Type B pancreatic cell (in vitro differentiated cells): ENCODE measurements at regions not wholly inside any gene's neighbourhood (a gene's known extent, or its start where the extent isn't known, plus 50 kb on each side); places are given as distances from the start of the nearest gene placed in this dataset.

Source experiments
- DNase-seq: peaks from one replicate; pipeline ENCODE4 v3.0.0; 2021; ENCODE audit warnings: mixed read lengths; ENCODE audit not compliant: unreplicated experiment; ENCODE audit errors: extremely low spot score
- H3K27ac Mint-ChIP-seq: 2 replicates; pipeline ENCODE4 v1.8.0; 2021; ENCODE audit warnings: mild to moderate bottlenecking, mixed read lengths
- H3K27me3 Mint-ChIP-seq: 2 replicates; pipeline ENCODE4 v1.8.0; 2021; ENCODE audit warnings: mixed read lengths
- H3K36me3 Mint-ChIP-seq: 2 replicates; pipeline ENCODE4 v1.8.0; 2021; ENCODE audit warnings: mixed read lengths
- H3K4me1 Mint-ChIP-seq: one replicate; pipeline ENCODE4 v1.8.0; 2021; ENCODE audit warnings: mixed read lengths; ENCODE audit not compliant: unreplicated experiment
- H3K4me3 Mint-ChIP-seq: 2 replicates; pipeline ENCODE4 v1.8.0; 2021; ENCODE audit warnings: mild to moderate bottlenecking, mixed read lengths
- H3K9me3 Mint-ChIP-seq: 2 replicates; pipeline ENCODE4 v1.8.0; 2021; ENCODE audit warnings: mixed read lengths
- TF ChIP-seq, protein P1 (sequence below): fragments of 200-600 bp; sonication (generic); conservative IDR thresholded peaks from 2 replicates; pipeline ENCODE4 v1.5.0; 2021; ENCODE audit warnings: antibody characterized with exemption, mild to moderate bottlenecking

DNA sequence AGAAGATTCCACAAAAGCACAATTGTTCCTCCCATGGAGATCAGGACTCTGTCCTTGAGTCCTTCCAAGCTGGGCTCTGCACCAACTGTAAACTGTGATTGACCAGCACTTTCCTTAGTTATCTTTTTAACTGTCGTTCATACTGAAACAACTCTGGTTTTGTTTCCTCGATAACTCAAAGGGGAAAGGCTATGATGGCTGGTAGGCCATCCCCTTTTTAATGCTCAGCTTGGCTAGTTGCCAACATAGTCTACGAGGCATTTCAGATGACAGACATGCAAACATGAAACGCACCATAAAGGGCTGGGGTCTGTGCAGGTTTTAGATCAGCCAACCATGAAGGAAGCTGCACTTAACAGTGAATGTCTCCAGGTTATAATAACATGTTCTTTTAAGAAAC lies 497.1 kb upstream of the ARID1B start:
- Mint-ChIP-seq H3K4me1 (peaks cover 22% of the 10 kb centered on the region), H3K9me3 (peaks cover 5% of the 10 kb centered on the region), H3K36me3 (no peaks in the 10 kb centered on the region), H3K27ac (no peak overlapping the region), H3K27me3 (no peaks in the 10 kb centered on the region), H3K4me3 (no peak overlapping the region)
- TF ChIP-seq, protein P1, sequence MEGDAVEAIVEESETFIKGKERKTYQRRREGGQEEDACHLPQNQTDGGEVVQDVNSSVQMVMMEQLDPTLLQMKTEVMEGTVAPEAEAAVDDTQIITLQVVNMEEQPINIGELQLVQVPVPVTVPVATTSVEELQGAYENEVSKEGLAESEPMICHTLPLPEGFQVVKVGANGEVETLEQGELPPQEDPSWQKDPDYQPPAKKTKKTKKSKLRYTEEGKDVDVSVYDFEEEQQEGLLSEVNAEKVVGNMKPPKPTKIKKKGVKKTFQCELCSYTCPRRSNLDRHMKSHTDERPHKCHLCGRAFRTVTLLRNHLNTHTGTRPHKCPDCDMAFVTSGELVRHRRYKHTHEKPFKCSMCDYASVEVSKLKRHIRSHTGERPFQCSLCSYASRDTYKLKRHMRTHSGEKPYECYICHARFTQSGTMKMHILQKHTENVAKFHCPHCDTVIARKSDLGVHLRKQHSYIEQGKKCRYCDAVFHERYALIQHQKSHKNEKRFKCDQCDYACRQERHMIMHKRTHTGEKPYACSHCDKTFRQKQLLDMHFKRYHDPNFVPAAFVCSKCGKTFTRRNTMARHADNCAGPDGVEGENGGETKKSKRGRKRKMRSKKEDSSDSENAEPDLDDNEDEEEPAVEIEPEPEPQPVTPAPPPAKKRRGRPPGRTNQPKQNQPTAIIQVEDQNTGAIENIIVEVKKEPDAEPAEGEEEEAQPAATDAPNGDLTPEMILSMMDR: no peak
- DNase-seq: no peak

DNA sequence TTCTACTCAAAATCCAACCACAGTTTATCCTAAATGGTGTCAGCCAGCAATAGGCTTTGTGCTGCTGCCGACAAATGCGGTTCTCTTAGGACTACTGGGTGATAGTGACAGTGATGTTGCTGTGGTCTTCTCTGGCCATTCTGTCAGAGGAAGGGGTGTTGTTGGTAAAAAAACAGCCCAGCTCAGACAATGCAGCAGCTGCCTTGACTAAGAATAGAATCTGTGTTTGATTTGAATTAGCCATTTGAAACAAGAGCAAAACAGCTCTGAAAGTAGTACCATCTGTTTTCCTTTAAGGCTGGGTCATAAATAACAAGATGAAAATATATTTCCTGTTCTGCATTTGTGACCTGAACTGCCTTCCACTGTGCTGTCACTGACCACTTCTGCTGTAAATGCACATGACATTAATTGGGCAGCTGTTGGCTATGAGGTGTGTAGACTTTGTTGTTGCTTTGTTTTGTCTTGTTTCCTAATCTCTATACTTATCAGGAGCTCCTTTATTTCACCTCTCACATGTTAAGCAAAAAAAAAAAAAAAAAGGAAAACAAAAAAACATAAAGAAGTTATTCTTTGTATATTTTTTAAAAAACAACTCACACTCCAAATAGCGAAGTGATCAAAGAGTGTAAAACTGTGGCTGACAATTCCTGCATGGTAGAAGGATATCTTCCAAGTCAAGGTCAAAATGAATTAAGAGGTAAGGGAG lies 497.8 kb upstream of the ARID1B start:
- no peak for DNase-seq
- peaks cover 22% of the 10 kb centered on the region for H3K4me1 Mint-ChIP-seq
- H3K36me3 Mint-ChIP-seq: no peaks in the 10 kb centered on the region
- no peaks in the 10 kb centered on the region for H3K27me3 Mint-ChIP-seq
- peak overlapping the region; percentile 22 for H3K4me3 Mint-ChIP-seq
- TF ChIP-seq, protein P1: no peak
- peaks cover 5% of the 10 kb centered on the region for H3K9me3 Mint-ChIP-seq
- no peak overlapping the region for H3K27ac Mint-ChIP-seq

DNA sequence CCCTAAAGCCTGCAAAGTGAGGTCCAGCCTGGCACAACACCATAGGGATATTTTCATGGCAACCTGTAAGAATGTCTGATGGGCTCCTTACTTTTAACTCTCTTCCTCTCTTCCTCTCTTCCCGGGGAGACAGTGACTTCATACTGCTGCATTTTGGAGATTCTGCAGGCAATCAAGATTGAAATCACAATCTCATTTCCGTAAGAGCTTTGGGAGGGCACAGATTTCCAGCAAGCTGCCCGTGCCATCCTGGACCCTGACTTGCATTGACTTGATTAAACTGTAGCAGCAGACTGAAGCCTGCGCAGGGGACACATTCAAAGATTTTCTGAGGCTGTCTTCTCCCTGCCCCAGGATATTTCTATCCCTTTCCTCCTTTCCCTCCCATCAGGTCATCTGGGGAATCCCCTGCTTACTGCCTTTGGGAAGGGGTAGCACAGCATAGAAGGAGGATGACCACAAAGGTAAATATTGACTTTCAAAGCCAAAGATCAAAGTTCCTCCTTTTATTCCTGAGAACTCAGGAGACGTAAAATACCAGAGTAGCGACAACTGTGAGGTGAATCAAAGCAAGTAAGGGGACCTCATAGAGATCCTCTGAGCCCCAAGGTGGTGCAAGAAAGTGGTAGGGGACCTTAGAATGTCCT lies 504.0 kb upstream of the ARID1B start:
- Mint-ChIP-seq H3K36me3 (no peaks in the 10 kb centered on the region), H3K4me1 (no peaks in the 10 kb centered on the region), H3K27ac (no peak overlapping the region), H3K4me3 (no peak overlapping the region), H3K27me3 (no peaks in the 10 kb centered on the region), H3K9me3 (peaks cover 5% of the 10 kb centered on the region)
- TF ChIP-seq, protein P1: no peak
- DNase-seq: no peak

DNA sequence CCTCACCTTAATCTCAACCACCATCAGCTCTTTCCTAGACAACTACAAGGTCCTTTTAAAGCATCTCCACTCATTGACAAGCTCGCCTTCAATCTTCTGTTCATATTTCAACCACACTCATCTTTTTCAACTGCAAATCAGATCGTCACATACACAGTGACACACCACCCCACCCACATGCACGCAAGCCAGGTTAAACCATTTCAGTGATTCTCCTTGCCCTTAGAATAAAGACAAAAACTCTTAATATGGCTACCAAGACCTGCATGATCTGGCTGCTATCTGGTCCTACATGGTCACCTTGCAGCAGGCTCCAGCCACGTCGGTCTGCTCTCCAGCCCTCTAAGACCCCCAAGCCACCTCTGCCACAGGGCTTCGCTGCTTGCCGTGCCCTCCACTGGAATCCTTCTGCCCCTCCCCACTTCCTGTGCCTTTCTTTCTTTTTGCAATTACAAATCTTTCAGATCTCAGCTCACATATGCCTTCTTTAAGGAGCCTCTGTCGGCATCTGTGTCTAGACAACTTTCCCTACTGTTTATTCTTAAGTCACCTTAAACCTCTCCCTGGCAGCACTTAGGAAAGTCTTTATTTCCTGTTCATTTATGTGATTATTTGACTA lies 507.3 kb upstream of the ARID1B start:
- Mint-ChIP-seq H3K4me3 (no peak overlapping the region), H3K27ac (no peak overlapping the region), H3K27me3 (no peaks in the 10 kb centered on the region), H3K4me1 (no peaks in the 10 kb centered on the region), H3K9me3 (no peaks in the 10 kb centered on the region), H3K36me3 (no peaks in the 10 kb centered on the region)
- no peak for DNase-seq
- TF ChIP-seq, protein P1: no peak

DNA sequence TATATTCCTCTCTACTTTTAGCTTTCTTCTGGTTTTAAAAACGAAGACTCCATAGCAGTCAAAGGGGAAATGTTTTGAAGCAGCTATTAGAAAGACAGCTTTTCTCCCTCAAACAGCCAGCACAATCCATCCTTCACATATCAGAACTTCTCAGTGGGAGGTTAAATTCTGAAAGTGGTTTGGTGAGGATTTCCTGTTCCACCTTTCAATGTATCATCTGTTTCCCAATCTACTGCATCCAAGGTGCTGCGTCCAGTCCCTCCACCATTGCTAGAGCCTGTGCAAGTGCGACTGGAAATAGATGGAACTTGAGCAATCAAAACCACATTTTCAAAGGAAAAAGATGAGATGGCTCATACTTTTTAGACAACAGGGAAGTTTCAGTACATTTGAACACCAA lies 508.3 kb upstream of the ARID1B start:
- TF ChIP-seq, protein P1: no peak
- Mint-ChIP-seq H3K9me3 (no peaks in the 10 kb centered on the region), H3K36me3 (no peaks in the 10 kb centered on the region), H3K27ac (no peak overlapping the region), H3K4me1 (no peaks in the 10 kb centered on the region), H3K4me3 (no peak overlapping the region), H3K27me3 (no peaks in the 10 kb centered on the region)
- DNase-seq: no peak
